Mesenchymal stem cell (in vitro differentiated cells and primary cell): ENCODE measurements at regions not wholly inside any gene's neighbourhood (a gene's known extent, or its start where the extent isn't known, plus 50 kb on each side); places are given as distances from the start of the nearest gene placed in this dataset.
A peak's percentile ranks its signal among the peaks of the same experiment; 100 is the strongest.

Experiments used
- DNase-seq: peaks from one replicate; pipeline ENCODE4 v3.0.0-alpha.2; 2013
- H2AFZ ChIP-seq: one replicate; pipeline ENCODE4 v1.6.1; 2013; ENCODE audit warnings: low read depth, mild to moderate bottlenecking, control low read depth, inconsistent platforms, low read length, moderate library complexity
- H2AK5ac ChIP-seq: 2 replicates; pipeline ENCODE4 v1.6.1; 2013; ENCODE audit warnings: low read length, moderate library complexity, mild to moderate bottlenecking, inconsistent platforms; ENCODE audit not compliant: severe bottlenecking
- H2BK120ac ChIP-seq: one replicate; pipeline ENCODE4 v1.6.1; 2013; ENCODE audit warnings: low read depth, mild to moderate bottlenecking, inconsistent platforms, low read length, moderate library complexity
- H2BK12ac ChIP-seq, 2 experiments: one replicate each; pipeline ENCODE4 v1.6.1; 2013; ENCODE audit warnings: inconsistent platforms in 2 of 2, low read length in 2 of 2, mild to moderate bottlenecking in 2 of 2, moderate library complexity in 2 of 2, control low read depth in 1 of 2
- H2BK15ac ChIP-seq: one replicate; pipeline ENCODE4 v1.6.1; 2013; ENCODE audit warnings: mild to moderate bottlenecking, low read depth, inconsistent platforms; ENCODE audit not compliant: poor library complexity, severe bottlenecking
- H2BK5ac ChIP-seq: 2 replicates; pipeline ENCODE4 v1.6.1; 2013; ENCODE audit warnings: low read depth, mild to moderate bottlenecking, low read length, control low read depth, inconsistent platforms; ENCODE audit not compliant: poor library complexity, severe bottlenecking
- H3K14ac ChIP-seq, 2 experiments: one replicate each; pipeline ENCODE4 v1.6.1; 2013; ENCODE audit warnings: inconsistent platforms in 2 of 2, low read length in 2 of 2, control low read depth in 1 of 2, mild to moderate bottlenecking in 1 of 2, moderate library complexity in 1 of 2
- H3K18ac ChIP-seq, 2 experiments: one replicate each; pipeline ENCODE4 v1.6.1; 2013; ENCODE audit warnings: inconsistent platforms in 2 of 2, low read length in 2 of 2, control low read depth in 1 of 2, low read depth in 1 of 2, mild to moderate bottlenecking in 1 of 2
- H3K23ac ChIP-seq, 2 experiments: one replicate each; pipeline ENCODE4 v1.6.1; 2013; ENCODE audit warnings: inconsistent platforms in 2 of 2, low read length in 2 of 2, mild to moderate bottlenecking in 2 of 2, moderate library complexity in 2 of 2, control low read depth in 1 of 2
- H3K27ac ChIP-seq: 2 replicates; pipeline ENCODE4 v1.5.1; 2013; ENCODE audit warnings: mild to moderate bottlenecking, moderate library complexity, low read length, control low read depth, inconsistent platforms; ENCODE audit not compliant: poor library complexity, severe bottlenecking
- H3K27me3 ChIP-seq, 2 experiments: 2 replicates each; pipeline versions ENCODE4 v1.6.1 to v1.7.0; 2013; ENCODE audit warnings: low read length in 2 of 2, mild to moderate bottlenecking in 2 of 2, moderate library complexity in 2 of 2, control low read depth in 1 of 2, inconsistent platforms in 1 of 2; ENCODE audit not compliant: control insufficient read depth in 1 of 2, insufficient read depth in 1 of 2
- H3K36me3 ChIP-seq, 2 experiments: 2 replicates each; pipeline versions ENCODE4 v1.6.1 to v1.7.0; 2013; ENCODE audit warnings: low read length in 2 of 2, control low read depth in 1 of 2, inconsistent platforms in 1 of 2, low read depth in 1 of 2, mild to moderate bottlenecking in 1 of 2; ENCODE audit not compliant: insufficient read depth in 2 of 2, control insufficient read depth in 1 of 2
- H3K4ac ChIP-seq, 2 experiments: one replicate each; pipeline ENCODE4 v1.6.1; 2013; ENCODE audit warnings: inconsistent platforms in 2 of 2, low read length in 2 of 2, mild to moderate bottlenecking in 2 of 2, moderate library complexity in 2 of 2, control low read depth in 1 of 2, low read depth in 1 of 2
- H3K4me1 ChIP-seq: 2 replicates; pipeline ENCODE4 v1.6.1; 2013; ENCODE audit warnings: low read depth, low read length, control low read depth; ENCODE audit not compliant: control insufficient read depth, insufficient read depth
- H3K4me2 ChIP-seq: 2 replicates; pipeline ENCODE4 v1.6.1; 2013; ENCODE audit warnings: low read length, mild to moderate bottlenecking, inconsistent platforms; ENCODE audit not compliant: poor library complexity, severe bottlenecking
- H3K4me3 ChIP-seq, 2 experiments: 2 replicates each; pipeline versions ENCODE4 v1.5.1 to v1.7.0; 2013; ENCODE audit warnings: low read length in 2 of 2, mild to moderate bottlenecking in 2 of 2, control low read depth in 1 of 2, low read depth in 1 of 2; ENCODE audit not compliant: insufficient read depth in 1 of 2
- H3K79me1 ChIP-seq: replicated peaks from 2 replicates; pipeline ENCODE4 v1.6.1; 2013; ENCODE audit warnings: mild to moderate bottlenecking, control low read depth, low read length, inconsistent platforms; ENCODE audit not compliant: poor library complexity, severe bottlenecking
- H3K9ac ChIP-seq: 2 replicates; pipeline ENCODE4 v1.7.0; 2013; ENCODE audit warnings: mild to moderate bottlenecking, low read length, moderate library complexity
- H3K9me3 ChIP-seq: 2 replicates; pipeline ENCODE4 v1.7.0; 2013; ENCODE audit warnings: mild to moderate bottlenecking, low read length; ENCODE audit not compliant: control insufficient read depth
- H4K8ac ChIP-seq: one replicate; pipeline ENCODE4 v1.6.1; 2013; ENCODE audit warnings: inconsistent platforms, mild to moderate bottlenecking, low read length, moderate library complexity
- H4K91ac ChIP-seq: one replicate; pipeline ENCODE4 v1.6.1; 2013; ENCODE audit warnings: mild to moderate bottlenecking, low read length, inconsistent platforms
- WGBS: methylation state at CpG from one replicate; pipeline ENCODE4 v1.1.7; 2013; ENCODE audit warnings: mixed read lengths; 5-methylcytosine and 5-hydroxymethylcytosine counted together

DNA sequence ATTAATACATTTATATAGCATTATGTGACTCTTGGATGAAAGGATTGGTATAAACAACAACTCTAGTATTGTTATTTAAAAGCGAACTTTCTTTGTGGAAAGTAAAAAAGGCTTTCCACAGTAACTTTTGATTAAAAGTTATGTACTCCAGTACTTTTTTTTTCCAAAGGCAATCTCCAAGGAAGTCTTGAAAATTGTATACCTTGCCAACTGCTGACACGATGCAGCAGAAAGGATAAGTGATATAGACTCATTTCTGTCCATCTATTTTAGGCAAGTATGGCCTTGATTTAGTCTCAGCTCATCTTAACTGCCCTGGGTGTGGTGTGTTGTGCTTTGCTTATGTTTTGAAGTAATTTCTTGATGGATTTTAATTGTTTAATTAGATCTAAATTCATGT is 79.7 kb downstream of the OTOL1 start:
- no peak overlapping the region for H3K4me3 ChIP-seq
- no peak overlapping the region for H3K14ac ChIP-seq
- H3K36me3 ChIP-seq, result no peaks in the 10 kb centered on the region
- H4K8ac ChIP-seq, result no peak overlapping the region
- no peak overlapping the region for H3K23ac ChIP-seq
- no peak overlapping the region for H3K4ac ChIP-seq
- no peak overlapping the region for H3K4me2 ChIP-seq
- H2BK5ac ChIP-seq, result no peak overlapping the region
- no peak overlapping the region for H4K91ac ChIP-seq
- no peak overlapping the region for H3K27ac ChIP-seq
- no peak overlapping the region for H2BK120ac ChIP-seq
- H2AK5ac ChIP-seq, result no peak overlapping the region
- no peak overlapping the region for H2BK12ac ChIP-seq
- H2AFZ ChIP-seq, result no peak overlapping the region
- H3K9me3 ChIP-seq, result no peaks in the 10 kb centered on the region
- 83% methylated on average over 1 of the region's 2 CpGs for WGBS
- H3K4me1 ChIP-seq, result no peaks in the 10 kb centered on the region
- no peak overlapping the region for H3K18ac ChIP-seq
- no peak for DNase-seq
- H3K79me1 ChIP-seq, result no peaks in the 10 kb centered on the region
- H2BK15ac ChIP-seq, result no peak overlapping the region
- no peak overlapping the region for H3K9ac ChIP-seq
- no peaks in the 10 kb centered on the region for H3K27me3 ChIP-seq

DNA sequence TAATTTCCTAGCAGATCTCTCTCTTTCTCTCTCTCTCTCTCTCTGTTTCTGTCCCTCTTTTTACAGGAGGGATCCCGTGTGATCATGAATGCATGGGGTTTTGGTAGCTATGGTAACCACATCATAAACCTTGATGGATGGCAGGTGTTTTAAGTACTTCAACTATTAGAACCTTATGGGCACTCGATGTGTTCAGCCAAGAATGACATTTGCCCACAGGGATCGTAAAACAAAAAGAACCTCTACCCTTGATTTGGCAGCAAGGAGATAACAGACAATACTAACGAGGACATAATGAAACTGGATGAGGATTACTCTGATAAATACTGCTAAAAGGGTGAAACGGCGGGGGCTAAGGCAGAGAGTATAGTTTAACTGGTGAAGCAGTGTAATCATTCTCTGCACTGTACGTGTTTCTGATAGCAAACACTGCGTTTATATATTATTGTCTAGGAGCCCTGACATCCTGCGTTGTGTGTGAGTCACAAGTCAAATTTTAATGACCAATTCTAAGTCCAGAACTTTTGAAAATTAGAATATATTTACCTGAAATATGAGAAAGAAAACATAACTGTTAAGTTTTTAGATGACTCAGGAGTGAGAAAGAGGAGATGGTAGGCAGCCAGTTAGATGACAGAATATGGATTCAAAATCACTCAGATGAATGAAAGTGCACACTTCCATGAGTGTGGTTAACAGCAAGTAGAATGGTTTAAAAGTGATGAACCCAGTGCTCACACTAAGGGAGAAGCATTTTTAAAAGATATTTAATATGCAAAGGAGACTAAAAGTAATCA is 80.3 kb downstream of the OTOL1 start:
- no peak for DNase-seq

GRCh38 chr3:161577662-161578061 is 81.1 kb downstream of the OTOL1 start:
- no peak overlapping the region for H3K23ac ChIP-seq

More for the DNA sequence above, 80.3 kb downstream of the OTOL1 start:
- Histone ChIP-seq H3K4me1 (no peaks in the 10 kb centered on the region), H4K91ac (no peak overlapping the region), H3K4ac (no peak overlapping the region), H3K4me3 (peak overlapping the region in 1 of 2 experiments; percentile 57), H2BK120ac (no peak overlapping the region), H2BK5ac (no peak overlapping the region), H3K18ac (no peak overlapping the region), H3K4me2 (no peak overlapping the region), H2BK15ac (no peak overlapping the region), H2AFZ (no peak overlapping the region), H3K36me3 (no peaks in the 10 kb centered on the region), H3K14ac (no peak overlapping the region), H2AK5ac (no peak overlapping the region), H3K23ac (no peak overlapping the region), H3K9ac (peak overlapping the region; percentile 55), H3K27ac (no peak overlapping the region), H2BK12ac (no peak overlapping the region), H3K79me1 (no peaks in the 10 kb centered on the region), H3K27me3 (no peaks in the 10 kb centered on the region), H3K9me3 (no peaks in the 10 kb centered on the region), H4K8ac (no peak overlapping the region)
- 75% methylated on average over 6 of the region's 9 CpGs for WGBS

GRCh38 chr3:161579395-161580126 is 83.0 kb downstream of the OTOL1 start:
- DNase-seq, result no peak
- Histone ChIP-seq H2BK120ac (no peak overlapping the region), H4K8ac (no peak overlapping the region), H2BK5ac (no peak overlapping the region), H3K4me2 (no peak overlapping the region), H3K9ac (no peak overlapping the region), H4K91ac (no peak overlapping the region), H3K27me3 (no peaks in the 10 kb centered on the region), H3K14ac (no peak overlapping the region), H3K4ac (no peak overlapping the region), H3K4me1 (no peaks in the 10 kb centered on the region), H3K27ac (no peak overlapping the region), H3K36me3 (no peaks in the 10 kb centered on the region), H2AK5ac (no peak overlapping the region), H2AFZ (no peak overlapping the region), H2BK15ac (no peak overlapping the region), H3K18ac (no peak overlapping the region), H3K4me3 (no peak overlapping the region), H3K9me3 (no peaks in the 10 kb centered on the region), H3K23ac (no peak overlapping the region), H3K79me1 (no peaks in the 10 kb centered on the region), H2BK12ac (no peak overlapping the region)
- 91% methylated on average over 7 of the region's 9 CpGs for WGBS

More at GRCh38 chr3:161577662-161578061, 81.1 kb downstream of the OTOL1 start:
- no peak for DNase-seq
- no peak overlapping the region for H2BK5ac ChIP-seq
- H3K14ac ChIP-seq, result no peak overlapping the region
- no peaks in the 10 kb centered on the region for H3K9me3 ChIP-seq
- no peak overlapping the region for H3K18ac ChIP-seq
- no peak overlapping the region for H3K4me3 ChIP-seq
- no peak overlapping the region for H3K4me2 ChIP-seq
- H2AK5ac ChIP-seq, result no peak overlapping the region
- H3K79me1 ChIP-seq, result no peaks in the 10 kb centered on the region
- no peak overlapping the region for H2BK15ac ChIP-seq
- no peak overlapping the region for H3K4ac ChIP-seq
- H3K9ac ChIP-seq, result no peak overlapping the region
- no peak overlapping the region for H4K91ac ChIP-seq
- no peak overlapping the region for H3K27ac ChIP-seq
- no peaks in the 10 kb centered on the region for H3K27me3 ChIP-seq
- H2BK12ac ChIP-seq, result no peak overlapping the region
- H2AFZ ChIP-seq, result no peak overlapping the region
- no peak overlapping the region for H2BK120ac ChIP-seq
- no peak overlapping the region for H4K8ac ChIP-seq
- H3K36me3 ChIP-seq, result no peaks in the 10 kb centered on the region
- 69% methylated on average over 1 of the region's 1 CpG for WGBS
- no peaks in the 10 kb centered on the region for H3K4me1 ChIP-seq
